ENCODE measurements at regions not wholly inside any gene's neighbourhood (a gene's known extent, or its start where the extent isn't known, plus 50 kb on each side); places are given as distances from the start of the nearest gene placed in this dataset.

- DNase-seq (no peak), ATAC-seq (no peak)
- intact Hi-C loops (cut with DNase I), result no loop called here
- Histone ChIP-seq H3K4me1 (ENCODE audit: control insufficient read depth, insufficient read depth, low read length) (peaks cover 8% of the 10 kb centered on the region), H3K27me3 (ENCODE audit: control insufficient read depth, insufficient read depth) (no peaks in the 10 kb centered on the region), H3K27ac (ENCODE audit: low read length) (no peak overlapping the region), H3K9me3 (ENCODE audit: control insufficient read depth, low read length) (no peaks in the 10 kb centered on the region), H3K4me3 (ENCODE audit: low read length) (no peak overlapping the region)
Observed at GRCh38 chr13:77391475-77391874, 64.6 kb upstream of the MYCBP2 start.

- Histone ChIP-seq H3K27ac (ENCODE audit: low read length) (no peak overlapping the region), H3K4me3 (ENCODE audit: low read length) (no peak overlapping the region), H3K9me3 (ENCODE audit: control insufficient read depth, low read length) (no peaks in the 10 kb centered on the region), H3K4me1 (ENCODE audit: control insufficient read depth, insufficient read depth, low read length) (peaks cover 8% of the 10 kb centered on the region), H3K27me3 (ENCODE audit: control insufficient read depth, insufficient read depth) (no peaks in the 10 kb centered on the region)
- ATAC-seq, result no peak
- DNase-seq, result no peak
- intact Hi-C loops (cut with DNase I), result no loop called here
- WGBS, result 49% methylated on average over 3 of the region's 3 CpGs
Observed at GRCh38 chr13:77390391-77390790, 63.5 kb upstream of the MYCBP2 start.

GRCh38 chr13:77389625-77390000 lies 62.7 kb upstream of the MYCBP2 start:
- Histone ChIP-seq H3K9me3 (ENCODE audit: control insufficient read depth, low read length) (no peaks in the 10 kb centered on the region), H3K27me3 (ENCODE audit: control insufficient read depth, insufficient read depth) (no peaks in the 10 kb centered on the region), H3K4me1 (ENCODE audit: control insufficient read depth, insufficient read depth, low read length) (peaks cover 8% of the 10 kb centered on the region), H3K27ac (ENCODE audit: low read length) (no peak overlapping the region), H3K4me3 (ENCODE audit: low read length) (no peak overlapping the region)
- intact Hi-C loops (cut with DNase I), result no loop called here
- no peak for DNase-seq
- ATAC-seq, result no peak

GRCh38 chr13:77388944-77389624 lies 62.2 kb upstream of the MYCBP2 start:
- H3K27me3 ChIP-seq (ENCODE audit: control insufficient read depth, insufficient read depth), result no peaks in the 10 kb centered on the region
- no peak overlapping the region for H3K27ac ChIP-seq (ENCODE audit: low read length)
- intact Hi-C loops (cut with DNase I), result no loop called here
- no peak overlapping the region for H3K4me3 ChIP-seq (ENCODE audit: low read length)
- no peak for DNase-seq
- WGBS, result 61% methylated on average over 4 of the region's 4 CpGs
- H3K4me1 ChIP-seq (ENCODE audit: control insufficient read depth, insufficient read depth, low read length), result peaks cover 8% of the 10 kb centered on the region
- no peaks in the 10 kb centered on the region for H3K9me3 ChIP-seq (ENCODE audit: control insufficient read depth, low read length)
- ATAC-seq, result no peak

DNA sequence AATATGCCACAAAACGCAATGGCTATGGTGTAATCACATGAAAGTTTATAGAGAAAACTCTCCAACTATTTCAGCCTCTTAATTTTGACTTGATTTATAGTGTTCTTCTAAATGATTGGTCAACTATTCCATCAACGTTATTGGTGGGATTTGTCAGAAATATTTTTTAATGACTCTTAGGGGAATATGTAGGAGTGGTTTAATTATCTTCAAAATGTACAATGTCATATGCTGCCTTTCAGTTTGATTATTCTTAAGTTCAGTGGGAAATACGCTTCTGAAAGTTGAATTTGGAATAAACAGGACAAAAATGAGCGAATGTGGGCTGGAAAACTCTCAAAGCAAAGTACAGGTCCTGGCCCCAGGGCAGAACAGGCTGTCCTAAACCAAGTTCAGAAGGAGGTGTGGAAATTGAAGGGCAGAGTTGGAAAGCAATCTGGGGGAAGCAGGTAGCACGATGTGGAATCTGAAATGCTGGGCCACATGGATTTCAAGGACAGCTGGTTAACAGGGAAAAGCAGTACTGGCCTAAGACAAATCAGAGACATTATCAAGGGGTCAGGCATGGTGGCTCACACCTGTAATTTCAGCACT lies 60.8 kb upstream of the MYCBP2 start:
- intact Hi-C loops (cut with DNase I), result no loop called here
- no peak overlapping the region for H3K4me3 ChIP-seq (ENCODE audit: low read length)
- H3K27ac ChIP-seq (ENCODE audit: low read length), result peak overlapping the region; percentile 78
- 51% methylated on average over 5 of the region's 5 CpGs for WGBS
- ATAC-seq (peak; percentile 11 to 53), DNase-seq (peak in 1 of 3 donors; percentile 26)
- H3K9me3 ChIP-seq (ENCODE audit: control insufficient read depth, low read length), result no peaks in the 10 kb centered on the region
- H3K4me1 ChIP-seq (ENCODE audit: control insufficient read depth, insufficient read depth, low read length), result peaks cover 8% of the 10 kb centered on the region
- H3K27me3 ChIP-seq (ENCODE audit: control insufficient read depth, insufficient read depth), result no peaks in the 10 kb centered on the region

GRCh38 chr13:77386880-77387606 lies 60.1 kb upstream of the MYCBP2 start:
- Histone ChIP-seq H3K4me3 (ENCODE audit: low read length) (no peak overlapping the region), H3K4me1 (ENCODE audit: control insufficient read depth, insufficient read depth, low read length) (peaks cover 8% of the 10 kb centered on the region), H3K27me3 (ENCODE audit: control insufficient read depth, insufficient read depth) (no peaks in the 10 kb centered on the region), H3K27ac (ENCODE audit: low read length) (peak overlapping the region; percentile 42), H3K9me3 (ENCODE audit: control insufficient read depth, low read length) (no peaks in the 10 kb centered on the region)
- DNase-seq, result peak in 2 of 3 donors; percentile 49 to 51
- intact Hi-C loops (cut with DNase I), result no loop called here
- ATAC-seq, result peak; percentile 89 to 92
- 43% methylated on average over 5 of the region's 5 CpGs for WGBS

- 40% methylated on average over 2 of the region's 2 CpGs for WGBS
- ATAC-seq (no peak), DNase-seq (no peak)
- H3K4me3 ChIP-seq (ENCODE audit: low read length), result no peak overlapping the region
- intact Hi-C loops (cut with DNase I), result no loop called here
- no peaks in the 10 kb centered on the region for H3K9me3 ChIP-seq (ENCODE audit: control insufficient read depth, low read length)
- no peak overlapping the region for H3K27ac ChIP-seq (ENCODE audit: low read length)
- H3K4me1 ChIP-seq (ENCODE audit: control insufficient read depth, insufficient read depth, low read length), result peaks cover 8% of the 10 kb centered on the region
- H3K27me3 ChIP-seq (ENCODE audit: control insufficient read depth, insufficient read depth), result no peaks in the 10 kb centered on the region
Observed at GRCh38 chr13:77386046-77386445, 59.2 kb upstream of the MYCBP2 start.

DNA sequence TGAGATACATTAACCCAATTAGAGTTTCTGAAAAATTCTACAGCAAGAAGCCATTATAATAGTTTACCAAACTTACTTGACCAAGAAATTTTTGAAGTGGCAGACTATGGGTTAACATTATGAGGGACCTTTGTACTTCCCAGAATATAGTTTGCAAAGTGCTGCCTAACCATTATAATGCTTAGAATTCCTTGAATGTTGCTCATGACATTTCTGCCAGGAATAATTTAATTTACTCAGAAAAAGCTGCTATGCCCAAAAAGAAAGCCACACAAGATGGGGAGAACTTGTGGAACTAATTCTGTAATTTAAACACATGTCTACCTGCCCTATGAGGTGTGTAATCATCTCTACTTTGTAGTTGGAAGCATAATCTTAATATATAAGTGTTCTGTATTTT lies 58.1 kb upstream of the MYCBP2 start:
- intact Hi-C loops (cut with DNase I), result no loop called here
- H3K4me1 ChIP-seq (ENCODE audit: control insufficient read depth, insufficient read depth, low read length), result peaks cover 8% of the 10 kb centered on the region
- no peaks in the 10 kb centered on the region for H3K27me3 ChIP-seq (ENCODE audit: control insufficient read depth, insufficient read depth)
- H3K9me3 ChIP-seq (ENCODE audit: control insufficient read depth, low read length), result no peaks in the 10 kb centered on the region
- no peak overlapping the region for H3K27ac ChIP-seq (ENCODE audit: low read length)
- no peak for ATAC-seq
- no peak overlapping the region for H3K4me3 ChIP-seq (ENCODE audit: low read length)
- DNase-seq, result no peak

- Histone ChIP-seq H3K4me1 (ENCODE audit: control insufficient read depth, insufficient read depth, low read length) (peaks cover 4% of the 10 kb centered on the region), H3K27me3 (ENCODE audit: control insufficient read depth, insufficient read depth) (no peaks in the 10 kb centered on the region), H3K9me3 (ENCODE audit: control insufficient read depth, low read length) (no peaks in the 10 kb centered on the region), H3K4me3 (ENCODE audit: low read length) (no peak overlapping the region), H3K27ac (ENCODE audit: low read length) (no peak overlapping the region)
- DNase-seq (no peak), ATAC-seq (no peak)
- intact Hi-C loops (cut with DNase I), result no loop called here
- WGBS, result 71% methylated on average over 4 of the region's 4 CpGs
Observed at GRCh38 chr13:77383097-77383496, 56.2 kb upstream of the MYCBP2 start.

DNA sequence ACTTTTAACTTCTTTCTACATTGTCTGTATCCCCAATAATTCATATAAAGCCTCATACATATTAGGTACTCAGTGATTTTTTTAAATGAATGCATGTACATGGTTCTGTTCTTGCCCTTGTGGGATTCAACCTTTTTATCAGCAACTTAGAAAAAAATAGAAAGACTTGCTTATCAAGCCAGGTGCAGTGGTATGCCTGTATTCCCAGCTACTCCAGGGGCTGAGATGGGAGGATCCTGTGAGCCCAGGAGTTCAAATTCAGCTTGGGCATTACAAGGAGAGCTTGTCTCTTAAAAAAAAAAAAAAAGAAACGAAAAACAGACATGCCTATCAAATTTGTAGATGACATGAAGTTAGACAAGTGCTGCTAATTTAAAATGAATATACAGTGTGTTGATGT lies 54.2 kb upstream of the MYCBP2 start:
- Histone ChIP-seq H3K27me3 (ENCODE audit: control insufficient read depth, insufficient read depth) (no peaks in the 10 kb centered on the region), H3K4me3 (ENCODE audit: low read length) (no peak overlapping the region), H3K27ac (ENCODE audit: low read length) (no peak overlapping the region), H3K4me1 (ENCODE audit: control insufficient read depth, insufficient read depth, low read length) (no peaks in the 10 kb centered on the region), H3K9me3 (ENCODE audit: control insufficient read depth, low read length) (no peaks in the 10 kb centered on the region)
- intact Hi-C loops (cut with DNase I), result no loop called here
- WGBS, result 66% methylated on average over 1 of the region's 1 CpG
- no peak for ATAC-seq
- no peak for DNase-seq

GRCh38 chr13:77379508-77379907 lies 52.6 kb upstream of the MYCBP2 start:
- H3K9me3 ChIP-seq (ENCODE audit: control insufficient read depth, low read length), result no peaks in the 10 kb centered on the region
- H3K27me3 ChIP-seq (ENCODE audit: control insufficient read depth, insufficient read depth), result no peaks in the 10 kb centered on the region
- no peak for DNase-seq
- 96% methylated on average over 2 of the region's 2 CpGs for WGBS
- no peak overlapping the region for H3K27ac ChIP-seq (ENCODE audit: low read length)
- H3K4me3 ChIP-seq (ENCODE audit: low read length), result no peak overlapping the region
- no peak for ATAC-seq
- intact Hi-C loops (cut with DNase I), result no loop called here
- H3K4me1 ChIP-seq (ENCODE audit: control insufficient read depth, insufficient read depth, low read length), result no peaks in the 10 kb centered on the region

Data from right cardiac atrium (tissue), 5 donors.